ENCODE measurements at regions not wholly inside any gene's neighbourhood (a gene's known extent, or its start where the extent isn't known, plus 50 kb on each side); places are given as distances from the start of the nearest gene placed in this dataset.

DNA sequence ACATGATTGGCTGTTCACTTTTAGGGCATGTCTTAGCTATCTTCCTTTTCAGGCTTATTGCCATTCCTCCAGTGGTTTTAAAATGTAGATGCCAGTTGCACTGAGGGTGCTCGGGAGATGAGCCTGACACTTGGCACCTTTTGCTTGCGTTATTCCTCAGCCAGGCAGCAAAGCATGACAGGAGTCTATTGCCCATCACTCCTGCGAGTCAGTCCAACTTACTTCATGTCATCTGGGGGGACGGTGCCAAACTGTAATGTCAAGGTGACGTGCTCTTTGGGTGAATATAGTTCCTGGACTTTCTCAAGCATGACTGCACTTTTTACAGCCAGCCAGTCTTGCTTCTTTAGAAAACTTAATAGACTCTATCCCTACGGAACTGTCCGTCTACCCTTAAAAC, 406.0 kb upstream of the C2CD4B start:
- POLR2A ChIA-PET = no interaction called here
- Mint-ChIP-seq H3K27ac (no peak overlapping the region), H3K4me1 (peaks cover 25% of the 10 kb centered on the region), H3K9me3 (no peaks in the 10 kb centered on the region), H3K27me3 (ENCODE audit: low read depth) (no peaks in the 10 kb centered on the region), H3K36me3 (no peaks in the 10 kb centered on the region), H3K4me3 (no peak overlapping the region)
- DNase-seq (ENCODE audit: low spot score) (no peak), ATAC-seq (no peak)
- CTCF ChIA-PET = no interaction called here
- TF ChIP-seq ELF4 (CRISPR knock-in tag; IDR thresholded peaks at IDR 0.05; ENCODE audit: low read depth) (no peak), ZBTB43 (CRISPR knock-in tag; IDR thresholded peaks at IDR 0.05) (no peak), HMGA2 (CRISPR knock-in tag; IDR thresholded peaks at IDR 0.05) (no peak), RELA (CRISPR knock-in tag; IDR thresholded peaks at IDR 0.05; ENCODE audit: borderline replicate concordance) (no peak), SMAD3 (CRISPR knock-in tag; IDR thresholded peaks at IDR 0.05; ENCODE audit: borderline replicate concordance) (no peak), FOXK1 (CRISPR knock-in tag; IDR thresholded peaks at IDR 0.05) (no peak), CREB1 (CRISPR knock-in tag; IDR thresholded peaks at IDR 0.05) (no peak), E2F1 (CRISPR knock-in tag; IDR thresholded peaks at IDR 0.05) (no peak), TEAD4 (CRISPR knock-in tag; IDR thresholded peaks at IDR 0.05) (no peak), ZNF423 (CRISPR knock-in tag; IDR thresholded peaks at IDR 0.05) (no peak), ZMAT4 (CRISPR knock-in tag; IDR thresholded peaks at IDR 0.05) (no peak), NFYB (CRISPR knock-in tag; conservative IDR thresholded peaks at IDR 0.05; ENCODE audit: low read depth) (no peak), NR3C1 (CRISPR knock-in tag; conservative IDR thresholded peaks at IDR 0.05; ENCODE audit: low read depth) (no peak), ZNF219 (CRISPR knock-in tag; IDR thresholded peaks at IDR 0.05; ENCODE audit: borderline replicate concordance) (no peak)
- TF ChIP-seq, protein P1, sequence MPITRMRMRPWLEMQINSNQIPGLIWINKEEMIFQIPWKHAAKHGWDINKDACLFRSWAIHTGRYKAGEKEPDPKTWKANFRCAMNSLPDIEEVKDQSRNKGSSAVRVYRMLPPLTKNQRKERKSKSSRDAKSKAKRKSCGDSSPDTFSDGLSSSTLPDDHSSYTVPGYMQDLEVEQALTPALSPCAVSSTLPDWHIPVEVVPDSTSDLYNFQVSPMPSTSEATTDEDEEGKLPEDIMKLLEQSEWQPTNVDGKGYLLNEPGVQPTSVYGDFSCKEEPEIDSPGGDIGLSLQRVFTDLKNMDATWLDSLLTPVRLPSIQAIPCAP (CRISPR knock-in tag; IDR thresholded peaks at IDR 0.05) = no peak

DNA sequence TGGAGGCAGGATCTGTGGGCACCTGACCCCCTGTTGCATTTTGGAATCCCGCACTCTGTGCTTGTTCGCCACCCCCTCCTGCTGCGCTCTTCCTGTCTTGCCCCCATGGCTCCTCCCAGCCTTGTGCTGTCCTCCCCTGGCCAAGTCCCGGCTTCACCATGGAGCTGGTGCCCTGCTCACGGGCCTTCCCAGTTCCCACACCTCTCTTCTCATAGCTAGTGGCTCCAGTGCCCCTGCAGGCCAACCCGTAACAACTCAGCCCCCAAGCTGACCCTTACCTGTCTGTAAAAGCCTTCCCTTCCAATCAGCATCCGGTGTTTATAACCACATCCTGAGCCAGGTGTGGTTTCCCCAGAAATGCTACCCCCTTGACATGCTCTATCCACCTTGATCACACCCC, 407.7 kb upstream of the C2CD4B start:
- Mint-ChIP-seq H3K4me1 (peaks cover 18% of the 10 kb centered on the region), H3K4me3 (no peak overlapping the region), H3K9me3 (no peaks in the 10 kb centered on the region), H3K27me3 (ENCODE audit: low read depth) (no peaks in the 10 kb centered on the region), H3K36me3 (no peaks in the 10 kb centered on the region), H3K27ac (peak overlapping the region; percentile 90)
- POLR2A ChIA-PET = no interaction called here
- TF ChIP-seq ZNF263 (CRISPR knock-in tag; IDR thresholded peaks at IDR 0.05; ENCODE audit: low read depth) = no peak; the same call in 1 of the 2 replicates
- peak; percentile 15; the same call in 1 of the 2 replicates for TF ChIP-seq USF2 (CRISPR knock-in tag; IDR thresholded peaks at IDR 0.05)
- peak; percentile 98 for ATAC-seq
- CTCF ChIA-PET = interaction anchor here (0.7 to 2.2 kb wide), 8 partner anchors 14 to 266 kb away, joined by 3 to 17 read pairs (median 5); no protein-coding TSS in a partner anchor
- DNase-seq (ENCODE audit: low spot score) = peak; percentile 54

DNA sequence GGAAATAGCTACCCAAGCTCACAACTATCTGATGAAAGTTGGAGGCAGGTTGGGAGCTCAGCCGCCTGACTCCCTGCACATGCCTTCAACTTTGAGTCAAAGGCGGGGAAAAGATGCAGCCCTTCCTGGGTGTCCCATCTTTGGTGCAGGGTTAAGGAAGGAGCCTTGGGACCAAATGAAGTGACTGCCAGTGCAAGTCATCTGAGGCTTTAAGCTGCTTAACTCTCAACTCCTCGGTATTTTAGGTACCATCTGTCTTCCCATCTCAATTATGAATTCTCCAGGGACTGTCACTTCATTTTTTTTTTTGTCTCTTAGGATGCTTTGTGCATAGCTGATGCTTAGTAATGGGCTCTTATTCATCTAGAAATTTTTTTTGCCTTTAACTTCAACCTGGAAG, 408.8 kb upstream of the C2CD4B start:
- H3K4me3 Mint-ChIP-seq = no peak overlapping the region
- no peaks in the 10 kb centered on the region for H3K27me3 Mint-ChIP-seq (ENCODE audit: low read depth)
- ATAC-seq = no peak
- no peak overlapping the region for H3K27ac Mint-ChIP-seq
- H3K9me3 Mint-ChIP-seq = no peaks in the 10 kb centered on the region
- no peak for DNase-seq (ENCODE audit: low spot score)
- POLR2A ChIA-PET = no interaction called here
- H3K36me3 Mint-ChIP-seq = no peaks in the 10 kb centered on the region
- peaks cover 13% of the 10 kb centered on the region for H3K4me1 Mint-ChIP-seq
- CTCF ChIA-PET = interaction anchor here (0.8 to 2.2 kb wide), 4 partner anchors 25 to 267 kb away, joined by 4 to 17 read pairs (median 6); no protein-coding TSS in a partner anchor
- TF ChIP-seq, protein P2, sequence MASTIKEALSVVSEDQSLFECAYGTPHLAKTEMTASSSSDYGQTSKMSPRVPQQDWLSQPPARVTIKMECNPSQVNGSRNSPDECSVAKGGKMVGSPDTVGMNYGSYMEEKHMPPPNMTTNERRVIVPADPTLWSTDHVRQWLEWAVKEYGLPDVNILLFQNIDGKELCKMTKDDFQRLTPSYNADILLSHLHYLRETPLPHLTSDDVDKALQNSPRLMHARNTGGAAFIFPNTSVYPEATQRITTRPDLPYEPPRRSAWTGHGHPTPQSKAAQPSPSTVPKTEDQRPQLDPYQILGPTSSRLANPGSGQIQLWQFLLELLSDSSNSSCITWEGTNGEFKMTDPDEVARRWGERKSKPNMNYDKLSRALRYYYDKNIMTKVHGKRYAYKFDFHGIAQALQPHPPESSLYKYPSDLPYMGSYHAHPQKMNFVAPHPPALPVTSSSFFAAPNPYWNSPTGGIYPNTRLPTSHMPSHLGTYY (CRISPR knock-in tag; IDR thresholded peaks at IDR 0.05) = no peak
- TF ChIP-seq, protein P3, sequence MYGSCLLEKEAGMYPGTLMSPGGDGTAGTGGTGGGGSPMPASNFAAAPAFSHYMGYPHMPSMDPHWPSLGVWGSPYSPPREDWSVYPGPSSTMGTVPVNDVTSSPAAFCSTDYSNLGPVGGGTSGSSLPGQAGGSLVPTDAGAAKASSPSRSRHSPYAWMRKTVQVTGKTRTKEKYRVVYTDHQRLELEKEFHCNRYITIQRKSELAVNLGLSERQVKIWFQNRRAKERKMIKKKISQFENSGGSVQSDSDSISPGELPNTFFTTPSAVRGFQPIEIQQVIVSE (CRISPR knock-in tag; IDR thresholded peaks at IDR 0.05; ENCODE audit: borderline replicate concordance) = no peak
- no peak for TF ChIP-seq PREB (CRISPR knock-in tag; IDR thresholded peaks at IDR 0.05; ENCODE audit: borderline replicate concordance)
- TF ChIP-seq, protein P4, sequence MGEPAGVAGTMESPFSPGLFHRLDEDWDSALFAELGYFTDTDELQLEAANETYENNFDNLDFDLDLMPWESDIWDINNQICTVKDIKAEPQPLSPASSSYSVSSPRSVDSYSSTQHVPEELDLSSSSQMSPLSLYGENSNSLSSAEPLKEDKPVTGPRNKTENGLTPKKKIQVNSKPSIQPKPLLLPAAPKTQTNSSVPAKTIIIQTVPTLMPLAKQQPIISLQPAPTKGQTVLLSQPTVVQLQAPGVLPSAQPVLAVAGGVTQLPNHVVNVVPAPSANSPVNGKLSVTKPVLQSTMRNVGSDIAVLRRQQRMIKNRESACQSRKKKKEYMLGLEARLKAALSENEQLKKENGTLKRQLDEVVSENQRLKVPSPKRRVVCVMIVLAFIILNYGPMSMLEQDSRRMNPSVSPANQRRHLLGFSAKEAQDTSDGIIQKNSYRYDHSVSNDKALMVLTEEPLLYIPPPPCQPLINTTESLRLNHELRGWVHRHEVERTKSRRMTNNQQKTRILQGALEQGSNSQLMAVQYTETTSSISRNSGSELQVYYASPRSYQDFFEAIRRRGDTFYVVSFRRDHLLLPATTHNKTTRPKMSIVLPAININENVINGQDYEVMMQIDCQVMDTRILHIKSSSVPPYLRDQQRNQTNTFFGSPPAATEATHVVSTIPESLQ (CRISPR knock-in tag; IDR thresholded peaks at IDR 0.05) = no peak
- no peak for TF ChIP-seq ZMAT4 (CRISPR knock-in tag; IDR thresholded peaks at IDR 0.05)
- no peak for TF ChIP-seq TEAD4 (CRISPR knock-in tag; IDR thresholded peaks at IDR 0.05)
- no peak for TF ChIP-seq ZNF396 (CRISPR knock-in tag; IDR thresholded peaks at IDR 0.05; ENCODE audit: borderline replicate concordance)
